ENCODE measurements at regions not wholly inside any gene's neighbourhood (a gene's known extent, or its start where the extent isn't known, plus 50 kb on each side); places are given as distances from the start of the nearest gene placed in this dataset.

DNA sequence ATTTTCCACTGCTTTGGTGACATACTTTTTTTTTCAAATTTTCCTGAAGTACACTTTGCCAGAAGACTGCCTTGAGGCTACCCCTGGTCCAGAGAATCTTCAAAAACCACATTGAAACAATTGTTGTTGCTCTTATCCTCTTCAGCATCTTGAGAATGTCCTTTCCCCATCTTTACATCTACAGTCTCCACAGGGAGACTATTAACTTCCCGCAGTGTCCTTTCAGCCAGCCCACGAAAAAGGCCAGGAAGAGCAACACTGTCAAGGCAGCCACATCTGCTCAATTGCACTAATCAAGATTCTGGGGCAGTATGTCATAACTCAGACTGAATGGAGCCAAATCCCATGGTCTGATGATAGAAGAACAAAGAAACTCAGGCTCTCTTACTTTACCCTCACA is 148.3 kb downstream of the ENC1 start:
- Histone ChIP-seq H4K20me1 (replicated peaks; ENCODE audit: control insufficient read depth, extremely low read depth, insufficient read depth, low read length) (no peaks in the 10 kb centered on the region), H3K79me2 (ENCODE audit: control insufficient read depth, insufficient read depth, low read length) (no peaks in the 10 kb centered on the region), H3K9ac (replicated peaks; ENCODE audit: extremely low read depth, insufficient read depth, low read length) (no peak overlapping the region), H3K4me3 (replicated peaks in 1 of 3; ENCODE audit: insufficient read depth in 1 of 3, low read depth in 1 of 3, low read length in 3 of 3) (no peak overlapping the region), H3K27ac (ENCODE audit: insufficient read depth, low read depth, low read length) (no peak overlapping the region), H3K4me2 (ENCODE audit: insufficient read depth, low read length) (no peak overlapping the region), H3K36me3 (ENCODE audit: control insufficient read depth in 2 of 2, extremely low read depth in 1 of 2, insufficient read depth in 2 of 2, low read length in 2 of 2) (no peaks in the 10 kb centered on the region), H2AFZ (ENCODE audit: low read depth, low read length) (no peak overlapping the region), H3K27me3 (ENCODE audit: control insufficient read depth in 2 of 2, insufficient read depth in 2 of 2, low read length in 2 of 2) (no peaks in the 10 kb centered on the region), H3K9me1 (replicated peaks; ENCODE audit: control insufficient read depth, extremely low read depth, insufficient read depth, low read length) (no peaks in the 10 kb centered on the region), H3K4me1 (ENCODE audit: control insufficient read depth, extremely low read depth, insufficient read depth, low read length) (no peaks in the 10 kb centered on the region), H3K9me3 (replicated peaks; ENCODE audit: control insufficient read depth, insufficient read depth, low read length) (no peaks in the 10 kb centered on the region)
- no peak for TF ChIP-seq JUN (IDR thresholded peaks at IDR 0.05; ENCODE audit: borderline replicate concordance, insufficient read depth, insufficient read length, low read depth)
- no TSS peak for BruUV-seq (replicated peaks)
- ChIA-PET POLR2A (no interaction called here), CTCF (no interaction called here)
- intact Hi-C loops (cut with micrococcal nuclease), result no loop called here
- dilution Hi-C loops (cut with MboI; ENCODE audit: extremely low pct_ligation_motif_present, low sequenced_read_pairs), result no loop called here
- no peak for DNase-seq (ENCODE audit: low read depth, low spot score)
- no peak for FAIRE-seq

DNA sequence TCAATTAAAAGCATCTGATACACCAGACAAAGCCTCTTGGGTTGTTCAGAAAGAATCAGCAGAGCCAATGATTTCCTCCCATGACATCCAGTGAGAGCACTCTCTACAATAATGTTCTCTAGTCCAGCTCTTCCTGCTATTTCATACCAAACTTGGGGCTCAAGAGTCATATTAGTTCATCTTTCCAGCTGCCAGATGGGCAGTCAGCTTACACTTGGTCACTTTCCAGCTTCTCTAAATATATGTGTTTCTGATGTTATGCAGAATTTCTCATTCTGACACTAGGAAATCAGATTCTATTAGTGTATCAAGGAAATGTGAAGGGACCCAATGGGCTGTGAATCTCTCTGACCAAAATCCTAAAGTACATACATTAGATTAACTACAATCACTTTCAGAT is 148.9 kb downstream of the ENC1 start:
- no peak overlapping the region for H2AFZ ChIP-seq (ENCODE audit: low read depth, low read length)
- H3K27me3 ChIP-seq (ENCODE audit: control insufficient read depth in 2 of 2, insufficient read depth in 2 of 2, low read length in 2 of 2), result no peaks in the 10 kb centered on the region
- H3K27ac ChIP-seq (ENCODE audit: insufficient read depth, low read depth, low read length), result no peak overlapping the region
- ChIA-PET CTCF (no interaction called here), POLR2A (no interaction called here)
- H3K79me2 ChIP-seq (ENCODE audit: control insufficient read depth, insufficient read depth, low read length), result no peaks in the 10 kb centered on the region
- DNase-seq (ENCODE audit: low read depth, low spot score), result no peak
- dilution Hi-C loops (cut with MboI; ENCODE audit: extremely low pct_ligation_motif_present, low sequenced_read_pairs), result no loop called here
- no peaks in the 10 kb centered on the region for H3K4me1 ChIP-seq (ENCODE audit: control insufficient read depth, extremely low read depth, insufficient read depth, low read length)
- H3K4me2 ChIP-seq (ENCODE audit: insufficient read depth, low read length), result no peak overlapping the region
- H3K4me3 ChIP-seq (replicated peaks in 1 of 3; ENCODE audit: insufficient read depth in 1 of 3, low read depth in 1 of 3, low read length in 3 of 3), result no peak overlapping the region
- intact Hi-C loops (cut with micrococcal nuclease), result no loop called here
- FAIRE-seq, result no peak
- no TSS peak for BruUV-seq (replicated peaks)
- H3K9me1 ChIP-seq (replicated peaks; ENCODE audit: control insufficient read depth, extremely low read depth, insufficient read depth, low read length), result no peaks in the 10 kb centered on the region
- H3K36me3 ChIP-seq (ENCODE audit: control insufficient read depth in 2 of 2, extremely low read depth in 1 of 2, insufficient read depth in 2 of 2, low read length in 2 of 2), result no peaks in the 10 kb centered on the region
- no peak overlapping the region for H3K9ac ChIP-seq (replicated peaks; ENCODE audit: extremely low read depth, insufficient read depth, low read length)
- no peaks in the 10 kb centered on the region for H3K9me3 ChIP-seq (replicated peaks; ENCODE audit: control insufficient read depth, insufficient read depth, low read length)
- H4K20me1 ChIP-seq (replicated peaks; ENCODE audit: control insufficient read depth, extremely low read depth, insufficient read depth, low read length), result no peaks in the 10 kb centered on the region
- TF ChIP-seq FOS (IDR thresholded peaks at IDR 0.05; ENCODE audit: borderline replicate concordance, insufficient read depth, low read length), result no peak
- TF ChIP-seq, protein P1, sequence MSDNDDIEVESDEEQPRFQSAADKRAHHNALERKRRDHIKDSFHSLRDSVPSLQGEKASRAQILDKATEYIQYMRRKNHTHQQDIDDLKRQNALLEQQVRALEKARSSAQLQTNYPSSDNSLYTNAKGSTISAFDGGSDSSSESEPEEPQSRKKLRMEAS (IDR thresholded peaks at IDR 0.05; ENCODE audit: insufficient read depth, insufficient read length), result no peak
- TF ChIP-seq JUN (IDR thresholded peaks at IDR 0.05; ENCODE audit: borderline replicate concordance, insufficient read depth, insufficient read length, low read depth), result no peak
- TF ChIP-seq POLR2AphosphoS5 (IDR thresholded peaks at IDR 0.05; ENCODE audit: insufficient read depth, low read depth, low read length), result no peak
- no peak for TF ChIP-seq EZH2 (IDR thresholded peaks at IDR 0.05; ENCODE audit: borderline replicate concordance, low read depth, low read length, severe bottlenecking)
- TF ChIP-seq MYC (IDR thresholded peaks at IDR 0.05; ENCODE audit: low read depth, low read length), result no peak
- TF ChIP-seq, protein P2, sequence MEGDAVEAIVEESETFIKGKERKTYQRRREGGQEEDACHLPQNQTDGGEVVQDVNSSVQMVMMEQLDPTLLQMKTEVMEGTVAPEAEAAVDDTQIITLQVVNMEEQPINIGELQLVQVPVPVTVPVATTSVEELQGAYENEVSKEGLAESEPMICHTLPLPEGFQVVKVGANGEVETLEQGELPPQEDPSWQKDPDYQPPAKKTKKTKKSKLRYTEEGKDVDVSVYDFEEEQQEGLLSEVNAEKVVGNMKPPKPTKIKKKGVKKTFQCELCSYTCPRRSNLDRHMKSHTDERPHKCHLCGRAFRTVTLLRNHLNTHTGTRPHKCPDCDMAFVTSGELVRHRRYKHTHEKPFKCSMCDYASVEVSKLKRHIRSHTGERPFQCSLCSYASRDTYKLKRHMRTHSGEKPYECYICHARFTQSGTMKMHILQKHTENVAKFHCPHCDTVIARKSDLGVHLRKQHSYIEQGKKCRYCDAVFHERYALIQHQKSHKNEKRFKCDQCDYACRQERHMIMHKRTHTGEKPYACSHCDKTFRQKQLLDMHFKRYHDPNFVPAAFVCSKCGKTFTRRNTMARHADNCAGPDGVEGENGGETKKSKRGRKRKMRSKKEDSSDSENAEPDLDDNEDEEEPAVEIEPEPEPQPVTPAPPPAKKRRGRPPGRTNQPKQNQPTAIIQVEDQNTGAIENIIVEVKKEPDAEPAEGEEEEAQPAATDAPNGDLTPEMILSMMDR (IDR thresholded peaks at IDR 0.05; ENCODE audit: extremely low read depth in 1 of 2, insufficient read depth in 1 of 2, low read depth in 1 of 2, low read length in 2 of 2), result no peak
- no peak for TF ChIP-seq GATA2 (IDR thresholded peaks at IDR 0.05; ENCODE audit: insufficient read depth, insufficient read length, low read depth, low read length)
- no peak for TF ChIP-seq POLR2A (IDR thresholded peaks at IDR 0.05; ENCODE audit: low read depth, low read length)

Data from endothelial cell of umbilical vein (primary cell).